Transverse colon (tissue), 4 donors: ENCODE measurements at regions not wholly inside any gene's neighbourhood (a gene's known extent, or its start where the extent isn't known, plus 50 kb on each side); places are given as distances from the start of the nearest gene placed in this dataset.

Experiments
- DNase-seq: peaks from one replicate; pipeline ENCODE4 v3.0.0-alpha.2; 2019
- H3K27ac ChIP-seq, 4 donors: fragments of 200-600 bp; sonication (generic); 2 replicates each; pipeline ENCODE4 v1.5.1; 2016 to 2018; ENCODE audit warnings: inconsistent platforms in 4 of 4
- H3K27me3 ChIP-seq: fragments of 200-600 bp; sonication (generic); 2 replicates; pipeline ENCODE4 v1.5.1; 2017; ENCODE audit warnings: inconsistent platforms
- H3K36me3 ChIP-seq, 4 donors: fragments of 200-600 bp; sonication (generic); 2 replicates each; pipeline ENCODE4 v1.5.1; 2017 to 2019; ENCODE audit warnings: inconsistent platforms in 4 of 4
- H3K4me1 ChIP-seq, 4 donors: fragments of 200-600 bp; sonication (generic); 2 replicates each; pipeline ENCODE4 v1.5.1; 2017 to 2020; ENCODE audit warnings: inconsistent platforms in 4 of 4
- H3K4me3 ChIP-seq, 4 donors: fragments of 200-600 bp; sonication (generic); 1 replicate in 1 of 4; 2 replicates in 3 of 4; pipeline versions ENCODE4 v1.5.1 to v1.6.1; 2017 to 2019; ENCODE audit warnings: inconsistent platforms in 4 of 4
- H3K9me3 ChIP-seq, 2 donors: fragments of 200-600 bp; sonication (generic); 2 replicates each; pipeline ENCODE4 v1.5.1; 2017 to 2019; ENCODE audit warnings: inconsistent platforms in 2 of 2
- CTCF ChIP-seq, 5 experiments: fragments of 200-600 bp in 3 of 5; fragments of 450-650 bp in 2 of 5; sonication (generic) in 3 of 5; IDR thresholded peaks; 1 replicate in 2 of 5; 2 replicates in 3 of 5; pipeline ENCODE4 v1.5.1; 2016 to 2017; ENCODE audit warnings: antibody characterized with exemption in 5 of 5, inconsistent platforms in 3 of 5, mild to moderate bottlenecking in 2 of 5, moderate library complexity in 1 of 5
- EP300 ChIP-seq: sonication (generic); formaldehyde crosslinking; IDR thresholded peaks from one replicate; pipeline ENCODE4 v1.6.1; 2017; ENCODE audit warnings: antibody characterized with exemption, low read depth
- POLR2A ChIP-seq: fragments of 450-650 bp; IDR thresholded peaks from one replicate; pipeline ENCODE4 v1.6.1; 2016; ENCODE audit warnings: antibody characterized with exemption, mild to moderate bottlenecking, moderate library complexity
- POLR2AphosphoS5 ChIP-seq, 3 donors: sonication (generic); formaldehyde crosslinking; IDR thresholded peaks; one replicate each; pipeline ENCODE4 v1.6.1; 2016; ENCODE audit warnings: antibody characterized with exemption in 3 of 3
- WGBS, 2 donors: methylation state at CpG; one replicate each; pipeline ENCODE4 v1.1.5; 2018; ENCODE audit warnings: low coverage in 1 of 2; 5-methylcytosine and 5-hydroxymethylcytosine counted together
- in situ Hi-C, 4 donors: fragments of 200-750 bp; cut with MboI; loops; one replicate each; pipeline versions ENCODE4 v1.15.0 to v1.15.1; 2017; ENCODE audit warnings: low sequenced_read_pairs in 3 of 4, low pct_ligation_motif_present in 1 of 4, low pct_unique_long_range_greater_than_20kb in 1 of 4
- intact Hi-C: fragments of 100-400 bp; cut with DNase I; formaldehyde crosslinking; loops from one replicate; pipeline ENCODE4 v1.15.1; 2023; ENCODE audit warnings: low total_unique reads

DNA sequence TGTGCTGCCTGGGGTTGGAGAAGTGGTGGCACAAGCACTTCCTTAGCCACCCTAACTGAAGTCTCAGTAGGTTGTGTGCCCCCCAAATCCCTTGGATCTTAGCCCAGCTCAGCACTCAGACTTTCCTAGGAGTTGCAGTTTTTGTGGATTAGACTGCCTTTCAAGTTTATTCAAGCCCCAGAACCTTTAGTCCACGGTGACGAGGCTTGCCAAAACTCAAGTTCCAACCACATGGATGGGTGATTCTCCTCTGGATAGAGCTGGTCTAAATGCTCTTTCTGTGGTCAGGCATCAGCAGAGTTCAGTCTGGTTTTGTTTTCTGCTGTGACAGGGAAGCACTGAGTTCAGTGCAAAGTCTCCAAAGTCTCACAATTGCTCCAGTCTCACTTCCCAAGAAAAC is 2858.7 kb downstream of the PCDH9 start:
- Histone ChIP-seq H3K27me3 (no peaks in the 10 kb centered on the region), H3K4me1 (no peaks in the 10 kb centered on the region), H3K4me3 (no peak overlapping the region), H3K9me3 (no peaks in the 10 kb centered on the region), H3K36me3 (no peaks in the 10 kb centered on the region), H3K27ac (no peak overlapping the region)
- TF ChIP-seq POLR2AphosphoS5 (IDR thresholded peaks at IDR 0.05) (no peak), POLR2A (no peak), CTCF (IDR thresholded peaks at IDR 0.05) (no peak), EP300 (no peak)
- in situ Hi-C loops (no loop called here), intact Hi-C loops (no loop called here)
- 60% methylated on average over 2 of the region's 2 CpGs; no CpG with 5 or more reads in 1 of the 2 donors for WGBS, 2 donors
- DNase-seq, result no peak

GRCh38 chr13:64371045-64371444 is 2859.1 kb downstream of the PCDH9 start:
- Histone ChIP-seq H3K9me3 (no peaks in the 10 kb centered on the region), H3K36me3 (no peaks in the 10 kb centered on the region), H3K4me3 (no peak overlapping the region), H3K4me1 (no peaks in the 10 kb centered on the region), H3K27ac (no peak overlapping the region), H3K27me3 (no peaks in the 10 kb centered on the region)
- intact Hi-C loops, result no loop called here
- DNase-seq, result no peak
- in situ Hi-C loops, result no loop called here
- TF ChIP-seq EP300 (no peak), CTCF (IDR thresholded peaks at IDR 0.05) (no peak), POLR2AphosphoS5 (IDR thresholded peaks at IDR 0.05) (no peak), POLR2A (no peak)

DNA sequence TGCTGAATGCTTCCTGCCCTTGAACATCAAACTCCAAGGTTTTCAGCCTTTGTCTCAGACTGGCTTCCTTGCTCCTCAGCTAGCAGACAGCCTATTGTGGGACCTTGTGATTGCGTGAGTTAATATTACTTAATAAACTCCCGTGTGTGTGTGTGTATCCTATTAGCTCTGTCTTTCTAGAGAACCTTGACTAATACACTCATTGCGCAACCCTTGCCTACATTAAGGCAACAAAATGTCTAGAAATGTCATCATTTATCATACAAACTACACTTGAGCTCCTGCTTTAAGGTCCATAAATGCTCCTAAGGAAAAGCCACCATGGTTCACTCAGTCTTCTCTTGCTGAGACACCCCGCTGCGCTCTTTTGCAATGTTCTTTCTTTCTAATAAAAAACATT is 2861.0 kb downstream of the PCDH9 start:
- H3K4me3 ChIP-seq, result no peak overlapping the region
- in situ Hi-C loops (no loop called here), intact Hi-C loops (no loop called here)
- H3K36me3 ChIP-seq, result no peaks in the 10 kb centered on the region
- DNase-seq, result no peak
- TF ChIP-seq EP300 (no peak), CTCF (IDR thresholded peaks at IDR 0.05) (no peak), POLR2AphosphoS5 (IDR thresholded peaks at IDR 0.05) (no peak), POLR2A (no peak)
- H3K27me3 ChIP-seq, result no peaks in the 10 kb centered on the region
- 83 to 96% methylated on average over 3 to 5 of the region's 5 CpGs for WGBS, 2 donors
- no peaks in the 10 kb centered on the region for H3K9me3 ChIP-seq
- H3K4me1 ChIP-seq, result no peaks in the 10 kb centered on the region
- H3K27ac ChIP-seq, result no peak overlapping the region

DNA sequence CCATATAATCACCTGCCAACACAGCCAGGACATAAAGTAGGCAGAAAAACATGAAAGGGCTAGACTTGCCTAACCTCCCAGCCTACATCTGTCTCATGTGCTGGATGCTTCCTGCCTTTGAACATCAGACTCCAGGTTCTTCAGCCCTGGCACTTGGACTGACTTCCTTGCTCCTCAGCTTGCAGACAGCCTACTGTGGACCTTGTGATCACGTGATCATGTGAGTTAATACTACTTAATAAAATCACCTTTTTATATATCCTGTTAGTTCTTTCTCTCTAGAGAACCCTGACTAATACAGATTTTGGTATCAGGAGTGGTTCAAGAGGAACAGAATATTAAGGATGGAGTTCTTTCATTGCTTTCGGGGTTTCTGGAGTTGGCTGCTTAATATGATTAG is 2867.6 kb downstream of the PCDH9 start:
- H3K9me3 ChIP-seq, result no peaks in the 10 kb centered on the region
- 60 to 74% methylated on average over 2 of the region's 2 CpGs for WGBS, 2 donors
- no peak overlapping the region for H3K4me3 ChIP-seq
- no peak for TF ChIP-seq CTCF (IDR thresholded peaks at IDR 0.05)
- no peak for TF ChIP-seq POLR2AphosphoS5 (IDR thresholded peaks at IDR 0.05)
- TF ChIP-seq EP300, result no peak
- TF ChIP-seq POLR2A, result no peak
- no peaks in the 10 kb centered on the region for H3K36me3 ChIP-seq
- H3K27me3 ChIP-seq, result no peaks in the 10 kb centered on the region
- in situ Hi-C loops (no loop called here), intact Hi-C loops (no loop called here)
- no peak overlapping the region for H3K27ac ChIP-seq
- no peaks in the 10 kb centered on the region for H3K4me1 ChIP-seq
- no peak for DNase-seq
